Peyer's patch (tissue), 4 donors: ENCODE measurements at regions not wholly inside any gene's neighbourhood (a gene's known extent, or its start where the extent isn't known, plus 50 kb on each side); places are given as distances from the start of the nearest gene placed in this dataset.

Experiments used
- POLR2A ChIP-seq, 2 donors: fragments of 450-650 bp; IDR thresholded peaks; one replicate each; pipeline ENCODE4 v1.5.1; 2017; ENCODE audit warnings: antibody characterized with exemption in 2 of 2, mild to moderate bottlenecking in 2 of 2, moderate library complexity in 2 of 2
- TF ChIP-seq, protein P1 (sequence below), 6 experiments: fragments of 450-650 bp in 4 of 6; fragments of 200-600 bp in 2 of 6; sonication (generic) in 1 of 6; IDR thresholded peaks; one replicate each; pipeline ENCODE4 v1.5.1; 2017 to 2019; ENCODE audit warnings: antibody characterized with exemption in 6 of 6, mild to moderate bottlenecking in 3 of 6, moderate library complexity in 1 of 6

- TF ChIP-seq, protein P1, sequence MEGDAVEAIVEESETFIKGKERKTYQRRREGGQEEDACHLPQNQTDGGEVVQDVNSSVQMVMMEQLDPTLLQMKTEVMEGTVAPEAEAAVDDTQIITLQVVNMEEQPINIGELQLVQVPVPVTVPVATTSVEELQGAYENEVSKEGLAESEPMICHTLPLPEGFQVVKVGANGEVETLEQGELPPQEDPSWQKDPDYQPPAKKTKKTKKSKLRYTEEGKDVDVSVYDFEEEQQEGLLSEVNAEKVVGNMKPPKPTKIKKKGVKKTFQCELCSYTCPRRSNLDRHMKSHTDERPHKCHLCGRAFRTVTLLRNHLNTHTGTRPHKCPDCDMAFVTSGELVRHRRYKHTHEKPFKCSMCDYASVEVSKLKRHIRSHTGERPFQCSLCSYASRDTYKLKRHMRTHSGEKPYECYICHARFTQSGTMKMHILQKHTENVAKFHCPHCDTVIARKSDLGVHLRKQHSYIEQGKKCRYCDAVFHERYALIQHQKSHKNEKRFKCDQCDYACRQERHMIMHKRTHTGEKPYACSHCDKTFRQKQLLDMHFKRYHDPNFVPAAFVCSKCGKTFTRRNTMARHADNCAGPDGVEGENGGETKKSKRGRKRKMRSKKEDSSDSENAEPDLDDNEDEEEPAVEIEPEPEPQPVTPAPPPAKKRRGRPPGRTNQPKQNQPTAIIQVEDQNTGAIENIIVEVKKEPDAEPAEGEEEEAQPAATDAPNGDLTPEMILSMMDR (IDR thresholded peaks at IDR 0.05), result no peak
- TF ChIP-seq POLR2A (IDR thresholded peaks at IDR 0.05), result no peak
Observed at GRCh38 chr14:86035882-86036281, 505.9 kb downstream of the FLRT2 start.
